Nucleus accumbens (tissue), 56 donors: ENCODE measurements at regions not wholly inside any gene's neighbourhood (a gene's known extent, or its start where the extent isn't known, plus 50 kb on each side); places are given as distances from the start of the nearest gene placed in this dataset.

Experiments
- DNase-seq, 56 donors: peaks; one replicate each; lab custom pipeline; 2025; lab: John Stamatoyannopoulos, UW

- DNase-seq, result no peak
Measured at GRCh38 chr12:32952681-32953080, 56.1 kb upstream of the PKP2 start.

- DNase-seq, result no peak
Measured at GRCh38 chr12:32949815-32950214, 53.2 kb upstream of the PKP2 start.

- DNase-seq, result no peak
Measured at GRCh38 chr12:32947206-32948067, 50.9 kb upstream of the PKP2 start.

GRCh38 chr12:32946504-32947131 is 50.0 kb upstream of the PKP2 start:
- DNase-seq, result no peak
